Nephron progenitor cell (in vitro differentiated cells): ENCODE measurements at regions not wholly inside any gene's neighbourhood (a gene's known extent, or its start where the extent isn't known, plus 50 kb on each side); places are given as distances from the start of the nearest gene placed in this dataset.
"Not testable (repeated sequence)": the region's sequence is repeated elsewhere in the genome, so short reads cannot be mapped to it uniquely, and the experiment has no call there.

ENCODE experiments used
- DNase-seq: peaks from one replicate; pipeline ENCODE4 v3.0.0; 2021
- H3K27ac Mint-ChIP-seq: 2 replicates; pipeline ENCODE4 v1.8.0; 2021; ENCODE audit warnings: mild to moderate bottlenecking, moderate library complexity, mixed read lengths
- H3K27me3 Mint-ChIP-seq: 2 replicates; pipeline ENCODE4 v1.8.0; 2021; ENCODE audit warnings: mild to moderate bottlenecking, low read depth, mixed read lengths; ENCODE audit not compliant: poor library complexity
- H3K36me3 Mint-ChIP-seq: 2 replicates; pipeline ENCODE4 v1.8.0; 2021; ENCODE audit warnings: low read depth, mixed read lengths
- H3K4me1 Mint-ChIP-seq: 2 replicates; pipeline ENCODE4 v1.8.0; 2021; ENCODE audit warnings: mixed read lengths
- H3K4me3 Mint-ChIP-seq: 2 replicates; pipeline ENCODE4 v1.8.0; 2021; ENCODE audit warnings: mild to moderate bottlenecking, moderate library complexity, mixed read lengths
- H3K9me3 Mint-ChIP-seq: 2 replicates; pipeline ENCODE4 v1.8.0; 2021; ENCODE audit warnings: mild to moderate bottlenecking, moderate library complexity, mixed read lengths
- CTCF ChIP-seq: fragments of 200-600 bp; sonication (generic); IDR thresholded peaks from 2 replicates; pipeline ENCODE4 v1.5.0; 2021; ENCODE audit warnings: antibody characterized with exemption

DNA sequence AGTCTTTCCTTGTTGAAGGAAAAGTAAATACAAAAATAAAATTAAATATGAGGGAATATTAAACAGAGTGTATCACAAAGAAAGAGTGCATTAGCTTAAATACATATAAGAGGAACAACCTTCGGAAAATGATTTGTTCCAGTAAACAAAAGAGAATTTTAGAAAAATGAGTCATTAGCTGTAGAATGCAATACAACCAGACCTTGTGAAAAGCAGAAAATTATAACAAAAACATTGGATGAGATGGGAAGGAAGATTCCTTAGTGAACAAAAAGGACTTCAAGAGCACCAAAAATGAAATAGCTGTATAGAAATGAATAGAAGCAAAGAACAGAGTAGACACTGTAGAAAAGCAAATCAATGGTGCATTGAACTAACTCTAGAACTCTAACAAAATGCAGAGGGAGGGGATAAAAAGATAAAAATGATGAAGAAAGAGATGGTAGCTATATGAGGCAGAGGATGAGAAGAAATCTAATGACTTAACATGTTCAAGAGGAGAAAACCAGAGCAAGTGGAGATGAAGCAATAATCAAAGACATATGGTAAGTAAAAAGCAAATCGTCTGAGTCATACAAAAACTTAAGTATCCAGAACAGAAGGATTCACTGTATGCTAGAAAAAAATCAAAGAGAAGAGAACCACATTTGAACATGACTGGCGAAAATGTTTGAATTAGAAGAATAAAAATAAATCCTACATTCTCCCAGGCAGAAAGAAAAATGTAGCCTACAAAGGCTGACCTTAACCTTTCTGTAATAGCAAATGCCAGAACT lies 190.5 kb downstream of the TMEM26 start:
- Mint-ChIP-seq H3K4me3 (no peak overlapping the region), H3K36me3 (no peaks in the 10 kb centered on the region), H3K27me3 (peaks cover 7% of the 10 kb centered on the region), H3K27ac (no peak overlapping the region), H3K9me3 (no peaks in the 10 kb centered on the region), H3K4me1 (no peaks in the 10 kb centered on the region)
- DNase-seq, result no peak
- no peak for TF ChIP-seq CTCF

GRCh38 chr10:61257956-61258496 lies 195.2 kb downstream of the TMEM26 start:
- DNase-seq, result no peak
- Mint-ChIP-seq H3K27ac (no peak overlapping the region), H3K27me3 (peaks cover 7% of the 10 kb centered on the region), H3K4me3 (no peak overlapping the region), H3K36me3 (no peaks in the 10 kb centered on the region), H3K4me1 (no peaks in the 10 kb centered on the region), H3K9me3 (peaks cover 30% of the 10 kb centered on the region)
- TF ChIP-seq CTCF, result no peak

DNA sequence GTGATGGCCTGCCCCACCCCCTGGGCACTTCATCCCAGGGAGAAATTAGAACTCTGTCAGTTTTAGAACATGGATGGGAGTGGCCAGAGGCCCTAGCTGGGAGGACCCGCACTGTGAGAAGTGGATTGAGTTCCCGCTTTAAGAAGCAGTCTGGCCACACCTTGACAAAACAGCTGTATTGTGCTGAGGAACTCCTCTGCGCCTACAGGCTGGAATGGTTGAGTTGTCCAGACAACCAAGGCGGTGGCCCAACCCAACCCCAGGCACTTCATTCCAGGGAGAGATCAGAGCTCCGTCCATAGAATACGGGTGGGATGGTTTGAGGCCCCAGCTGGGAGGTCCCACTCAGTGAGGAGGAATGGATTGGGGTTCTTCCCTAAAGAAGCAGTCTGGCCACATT lies 196.0 kb downstream of the TMEM26 start:
- peaks cover 37% of the 10 kb centered on the region for H3K9me3 Mint-ChIP-seq
- H3K4me1 Mint-ChIP-seq, result no peaks in the 10 kb centered on the region
- no peak overlapping the region for H3K27ac Mint-ChIP-seq
- no peak for DNase-seq
- no peak overlapping the region for H3K4me3 Mint-ChIP-seq
- peaks cover 4% of the 10 kb centered on the region for H3K27me3 Mint-ChIP-seq
- H3K36me3 Mint-ChIP-seq, result no peaks in the 10 kb centered on the region
- no peak for TF ChIP-seq CTCF

DNA sequence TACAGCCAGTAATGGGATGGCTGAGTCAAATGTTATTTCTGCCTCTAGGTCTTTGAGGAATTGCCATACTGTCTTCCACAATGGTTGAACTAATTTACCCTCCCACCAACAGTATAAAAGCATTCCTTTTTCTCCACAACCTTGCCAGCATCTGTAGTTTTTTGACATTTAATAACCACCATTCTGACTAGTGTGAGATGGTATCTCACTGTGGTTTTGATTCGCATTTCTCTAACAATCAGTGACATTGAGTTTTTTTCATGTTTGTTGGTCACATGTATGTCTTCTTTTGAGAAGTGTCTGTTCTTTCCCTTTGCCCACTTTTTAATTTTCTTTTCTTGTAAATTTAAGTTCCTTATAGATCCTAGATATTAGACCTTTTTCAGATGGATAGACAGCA lies 200.9 kb downstream of the TMEM26 start:
- not testable (repeated sequence) for H3K27ac Mint-ChIP-seq, H3K4me3 Mint-ChIP-seq, H3K36me3 Mint-ChIP-seq, H3K27me3 Mint-ChIP-seq, DNase-seq, H3K4me1 Mint-ChIP-seq
- peaks cover 38% of the 10 kb centered on the region for H3K9me3 Mint-ChIP-seq

- TF ChIP-seq CTCF, result no peak
- Mint-ChIP-seq H3K9me3 (peaks cover 38% of the 10 kb centered on the region), H3K4me1 (no peaks in the 10 kb centered on the region), H3K27ac (no peak overlapping the region), H3K4me3 (no peak overlapping the region), H3K27me3 (peaks cover 7% of the 10 kb centered on the region), H3K36me3 (no peaks in the 10 kb centered on the region)
- no peak for DNase-seq
Measured at GRCh38 chr10:61251089-61251488, 202.1 kb downstream of the TMEM26 start.

GRCh38 chr10:61250131-61250530 lies 203.1 kb downstream of the TMEM26 start:
- no peak for DNase-seq
- Mint-ChIP-seq H3K36me3 (no peaks in the 10 kb centered on the region), H3K9me3 (peaks cover 29% of the 10 kb centered on the region), H3K4me1 (no peaks in the 10 kb centered on the region), H3K27ac (no peak overlapping the region), H3K4me3 (no peak overlapping the region), H3K27me3 (peaks cover 7% of the 10 kb centered on the region)
- TF ChIP-seq CTCF, result no peak
